HG03103 (cell line): ENCODE measurements at regions not wholly inside any gene's neighbourhood (a gene's known extent, or its start where the extent isn't known, plus 50 kb on each side); places are given as distances from the start of the nearest gene placed in this dataset.
"Not testable (repeated sequence)": the region's sequence is repeated elsewhere in the genome, so short reads cannot be mapped to it uniquely, and the experiment has no call there.

Experiments used
- ATAC-seq: cut with Tn5 transposase; IDR thresholded peaks from one replicate; pipeline ENCODE4 v1.9.1; 2021; ENCODE audit warnings: low read depth; ENCODE audit not compliant: unreplicated experiment

- no peak for ATAC-seq
Observed at GRCh38 chr6:10184371-10185227, 230.3 kb downstream of the TFAP2A start.

GRCh38 chr6:10180138-10181074 is 234.5 kb downstream of the TFAP2A start:
- no peak for ATAC-seq

DNA sequence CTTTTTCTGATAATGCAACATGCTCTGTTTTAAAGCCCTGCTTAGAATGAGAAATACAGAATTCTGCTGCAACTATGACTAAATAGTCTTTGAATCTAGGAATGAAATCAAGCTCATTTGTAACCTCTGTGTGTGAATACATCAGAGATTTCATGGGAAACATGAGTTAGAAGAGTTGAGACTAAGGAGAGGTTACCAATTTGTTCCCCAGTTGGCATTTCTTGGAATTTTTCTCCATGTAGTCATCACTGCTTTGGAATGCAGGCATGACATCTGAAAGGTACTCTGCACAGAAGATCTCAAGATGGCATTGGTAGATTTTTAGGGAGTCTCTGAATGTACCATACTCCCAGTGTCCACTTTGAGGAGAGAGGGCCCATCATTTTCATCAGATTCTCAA is 237.2 kb downstream of the TFAP2A start:
- no peak for ATAC-seq

DNA sequence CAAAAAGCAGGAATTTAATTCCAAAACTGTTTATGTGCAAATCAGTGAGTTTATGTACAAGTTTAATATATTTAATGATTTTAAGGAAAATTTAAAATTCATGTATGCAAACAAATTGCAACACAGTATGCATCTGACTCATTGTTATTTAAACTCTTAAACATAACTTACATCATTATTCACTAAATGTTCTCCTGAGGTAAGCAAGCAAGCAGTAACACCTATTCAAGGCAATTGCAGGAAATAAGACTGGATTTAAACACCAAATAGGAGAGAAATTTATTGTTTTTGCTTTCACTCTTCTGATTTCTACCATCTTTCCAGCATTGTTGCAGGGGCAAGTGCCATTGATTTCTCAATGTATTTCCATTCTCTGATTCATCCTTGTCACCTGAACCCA is 239.5 kb downstream of the TFAP2A start:
- ATAC-seq, result no peak

- no peak for ATAC-seq
Observed at GRCh38 chr6:10174761-10175160, 240.1 kb downstream of the TFAP2A start.

GRCh38 chr6:10174056-10174455 is 240.8 kb downstream of the TFAP2A start:
- ATAC-seq, result no peak

- not testable (repeated sequence) for ATAC-seq
Observed at GRCh38 chr6:10171706-10172105, 243.2 kb downstream of the TFAP2A start.

- no peak for ATAC-seq
Observed at GRCh38 chr6:10170816-10171215, 244.1 kb downstream of the TFAP2A start.

- no peak for ATAC-seq
Observed at GRCh38 chr6:10166031-10166430, 248.8 kb downstream of the TFAP2A start.

DNA sequence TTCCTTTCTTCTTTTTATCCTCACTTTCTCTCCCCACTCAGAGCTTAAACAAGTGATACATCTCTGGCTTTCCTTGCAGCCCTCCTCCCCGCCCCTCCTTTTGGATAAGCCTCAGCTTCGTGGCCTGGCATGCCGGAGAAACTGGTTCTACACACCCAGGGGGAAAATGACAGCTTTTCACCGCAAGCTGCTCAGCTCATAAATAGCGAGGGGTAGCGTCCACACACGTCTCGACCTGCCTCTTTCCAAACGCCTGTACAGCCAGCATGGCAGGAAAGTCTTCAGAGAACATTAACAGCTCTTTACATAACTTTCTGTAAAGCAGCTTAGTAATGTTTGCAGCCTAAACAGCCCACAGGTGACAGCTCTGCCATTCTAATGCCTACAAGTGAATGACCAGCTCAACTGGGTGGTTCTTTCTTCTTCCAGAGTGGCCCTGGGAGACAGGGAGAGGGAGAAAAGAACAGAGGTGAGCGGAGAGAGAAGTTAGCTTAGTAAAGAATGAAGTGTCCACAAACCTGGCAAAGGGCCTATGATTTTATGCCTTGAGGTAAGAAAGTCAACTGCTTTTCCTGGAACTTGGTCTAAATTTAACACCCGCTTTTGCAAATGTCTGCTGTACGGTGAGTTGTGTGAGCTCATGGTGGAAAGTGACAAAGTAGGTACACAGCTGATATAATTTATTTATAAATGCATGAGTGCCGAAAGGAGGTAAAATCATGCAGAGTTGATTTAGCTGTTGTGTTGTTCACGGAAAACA is 251.5 kb downstream of the TFAP2A start:
- no peak for ATAC-seq

- ATAC-seq, result no peak
Observed at GRCh38 chr6:10156875-10157274, 258.0 kb downstream of the TFAP2A start.

- no peak for ATAC-seq
Observed at GRCh38 chr6:10154251-10154650, 260.6 kb downstream of the TFAP2A start.

DNA sequence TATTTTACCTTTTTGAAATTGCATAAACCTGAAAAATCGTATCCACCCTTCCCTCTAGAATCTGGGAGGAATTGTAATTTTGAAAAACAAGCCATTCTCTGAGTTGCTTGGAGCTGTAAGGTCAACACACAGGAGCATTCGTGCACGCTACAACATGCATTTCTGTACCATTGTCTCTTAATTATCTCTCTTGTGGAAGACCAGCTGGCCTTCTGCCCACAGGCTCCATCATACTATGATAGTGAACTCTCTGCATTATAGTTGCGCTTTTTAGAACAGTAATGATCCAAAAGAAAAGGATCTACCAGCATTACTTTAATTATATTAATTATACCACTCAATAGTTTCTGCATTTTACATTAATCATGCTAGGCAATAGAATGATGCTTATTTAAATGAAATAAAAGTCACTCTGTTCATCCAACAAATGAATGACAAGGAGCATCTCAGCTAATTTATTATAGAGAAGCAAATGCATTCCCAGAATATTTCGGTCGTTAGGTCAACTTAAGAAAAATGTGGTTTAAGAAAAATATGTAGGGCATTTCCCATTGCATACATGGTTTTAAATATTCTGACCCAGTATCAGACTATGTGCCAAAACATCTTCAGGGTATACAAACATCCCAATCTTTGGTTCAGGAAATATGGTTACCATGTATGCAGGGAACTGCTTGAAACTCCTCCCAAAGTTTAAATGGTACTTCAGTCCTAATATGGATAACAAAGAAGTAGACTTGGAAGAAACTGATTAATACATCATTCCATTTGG is 263.5 kb downstream of the TFAP2A start:
- no peak for ATAC-seq

DNA sequence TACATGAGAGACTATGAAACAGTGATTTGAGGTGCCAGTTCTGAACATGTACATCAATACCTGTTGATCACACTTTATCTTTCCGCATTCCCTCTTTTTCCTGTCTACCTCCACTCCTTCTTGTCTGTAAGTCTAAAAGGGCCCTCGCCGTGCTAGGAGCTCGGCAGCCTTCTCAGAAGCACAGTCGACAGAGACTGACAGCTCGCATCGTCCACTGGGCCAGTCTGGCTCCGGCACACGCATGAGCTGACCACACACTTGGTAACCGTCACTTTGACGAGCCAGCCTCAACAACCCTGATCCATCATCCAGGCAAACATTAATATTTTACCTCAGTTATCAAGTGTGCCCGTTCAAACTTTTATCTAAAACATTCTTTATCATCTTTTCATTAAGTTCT is 265.3 kb downstream of the TFAP2A start:
- no peak for ATAC-seq

GRCh38 chr6:10146715-10147451 is 268.0 kb downstream of the TFAP2A start:
- peak; percentile 100 for ATAC-seq

- no peak for ATAC-seq
Observed at GRCh38 chr6:10144772-10145171, 270.1 kb downstream of the TFAP2A start.

GRCh38 chr6:10141746-10142443 is 273.0 kb downstream of the TFAP2A start:
- ATAC-seq, result no peak

GRCh38 chr6:10140824-10141223 is 274.1 kb downstream of the TFAP2A start:
- no peak for ATAC-seq

- ATAC-seq, result no peak
Observed at GRCh38 chr6:10140136-10140535, 274.7 kb downstream of the TFAP2A start.
